ENCODE measurements at regions not wholly inside any gene's neighbourhood (a gene's known extent, or its start where the extent isn't known, plus 50 kb on each side); places are given as distances from the start of the nearest gene placed in this dataset.

GRCh38 chrX:122269243-122269781 lies 914.8 kb upstream of the GRIA3 start:
- no peak for ATAC-seq (ENCODE audit: poor library complexity)
- H3K4me3 Mint-ChIP-seq, result no peak overlapping the region

GRCh38 chrX:122270809-122271494 lies 913.1 kb upstream of the GRIA3 start:
- POLR2A ChIA-PET, result no interaction called here
- no peaks in the 10 kb centered on the region for H3K9me3 Mint-ChIP-seq

More at GRCh38 chrX:122269243-122269781, 914.8 kb upstream of the GRIA3 start:
- Mint-ChIP-seq H3K9me3 (no peaks in the 10 kb centered on the region), H3K36me3 (ENCODE audit: low read depth) (no peaks in the 10 kb centered on the region), H3K27me3 (no peaks in the 10 kb centered on the region), H3K27ac (no peak overlapping the region), H3K4me1 (ENCODE audit: low read depth) (no peaks in the 10 kb centered on the region)
- no peaks in the 10 kb centered on the region for H3K9me3 ChIP-seq (ENCODE audit: control insufficient read depth in 1 of 2, insufficient read depth in 1 of 2, low read length in 2 of 2)
- no peaks in the 10 kb centered on the region for H3K27me3 ChIP-seq (ENCODE audit: control insufficient read depth in 1 of 2, insufficient read depth in 2 of 2, low read length in 2 of 2)
- no peak overlapping the region for H3K4me3 ChIP-seq (ENCODE audit: low read length)
- ChIA-PET POLR2A (no interaction called here), CTCF (no interaction called here)
- no peak for DNase-seq
- H3K27ac ChIP-seq (ENCODE audit: low read depth in 1 of 2, low read length in 2 of 2), result no peak overlapping the region
- no peak for TF ChIP-seq CTCF (IDR thresholded peaks at IDR 0.05)
- H3K36me3 ChIP-seq (ENCODE audit: insufficient read depth, low read length), result no peaks in the 10 kb centered on the region
- intact Hi-C loops (cut with DNase I, micrococcal nuclease), result no loop called here
- no peaks in the 10 kb centered on the region for H3K4me1 ChIP-seq (ENCODE audit: insufficient read depth, low read length)

GRCh38 chrX:122272011-122272410 lies 912.1 kb upstream of the GRIA3 start:
- TF ChIP-seq CTCF (IDR thresholded peaks at IDR 0.05), result no peak
- Mint-ChIP-seq H3K27me3 (no peaks in the 10 kb centered on the region), H3K36me3 (ENCODE audit: low read depth) (no peaks in the 10 kb centered on the region), H3K9me3 (no peaks in the 10 kb centered on the region), H3K4me3 (no peak overlapping the region), H3K4me1 (ENCODE audit: low read depth) (no peaks in the 10 kb centered on the region), H3K27ac (no peak overlapping the region)
- no peaks in the 10 kb centered on the region for H3K4me1 ChIP-seq (ENCODE audit: insufficient read depth, low read length)
- no peak overlapping the region for H3K27ac ChIP-seq (ENCODE audit: low read depth in 1 of 2, low read length in 2 of 2)
- H3K27me3 ChIP-seq (ENCODE audit: control insufficient read depth in 1 of 2, insufficient read depth in 2 of 2, low read length in 2 of 2), result no peaks in the 10 kb centered on the region
- intact Hi-C loops (cut with DNase I, micrococcal nuclease), result no loop called here
- CTCF ChIA-PET, result no interaction called here
- DNase-seq, result no peak
- H3K9me3 ChIP-seq (ENCODE audit: control insufficient read depth in 1 of 2, insufficient read depth in 1 of 2, low read length in 2 of 2), result no peaks in the 10 kb centered on the region
- H3K4me3 ChIP-seq (ENCODE audit: low read length), result no peak overlapping the region
- no peaks in the 10 kb centered on the region for H3K36me3 ChIP-seq (ENCODE audit: insufficient read depth, low read length)
- POLR2A ChIA-PET, result no interaction called here
- no peak for ATAC-seq (ENCODE audit: poor library complexity)

More at GRCh38 chrX:122270809-122271494, 913.1 kb upstream of the GRIA3 start:
- intact Hi-C loops (cut with DNase I, micrococcal nuclease), result no loop called here
- H3K36me3 ChIP-seq (ENCODE audit: insufficient read depth, low read length), result no peaks in the 10 kb centered on the region
- H3K9me3 ChIP-seq (ENCODE audit: control insufficient read depth in 1 of 2, insufficient read depth in 1 of 2, low read length in 2 of 2), result no peaks in the 10 kb centered on the region
- H3K27me3 Mint-ChIP-seq, result no peaks in the 10 kb centered on the region
- DNase-seq (no peak), ATAC-seq (ENCODE audit: poor library complexity) (no peak)
- no peaks in the 10 kb centered on the region for H3K27me3 ChIP-seq (ENCODE audit: control insufficient read depth in 1 of 2, insufficient read depth in 2 of 2, low read length in 2 of 2)
- H3K4me1 Mint-ChIP-seq (ENCODE audit: low read depth), result no peaks in the 10 kb centered on the region
- no peak overlapping the region for H3K4me3 ChIP-seq (ENCODE audit: low read length)
- no peak overlapping the region for H3K4me3 Mint-ChIP-seq
- H3K27ac ChIP-seq (ENCODE audit: low read depth in 1 of 2, low read length in 2 of 2), result no peak overlapping the region
- no peak for TF ChIP-seq CTCF (IDR thresholded peaks at IDR 0.05)
- CTCF ChIA-PET, result no interaction called here
- H3K36me3 Mint-ChIP-seq (ENCODE audit: low read depth), result no peaks in the 10 kb centered on the region
- no peak overlapping the region for H3K27ac Mint-ChIP-seq
- H3K4me1 ChIP-seq (ENCODE audit: insufficient read depth, low read length), result no peaks in the 10 kb centered on the region
